ENCODE measurements at regions not wholly inside any gene's neighbourhood (a gene's known extent, or its start where the extent isn't known, plus 50 kb on each side); places are given as distances from the start of the nearest gene placed in this dataset.

GRCh38 chr2:139007130-139007529 lies 226.9 kb upstream of the NXPH2 start:
- Mint-ChIP-seq H3K27me3 (ENCODE audit: low read depth) (no peaks in the 10 kb centered on the region), H3K27ac (no peak overlapping the region), H3K4me1 (ENCODE audit: low read depth) (no peaks in the 10 kb centered on the region), H3K4me3 (ENCODE audit: low read depth) (no peak overlapping the region), H3K36me3 (ENCODE audit: low read depth) (no peaks in the 10 kb centered on the region), H3K9me3 (peaks cover 5% of the 10 kb centered on the region)
- no peak for DNase-seq (ENCODE audit: low spot score)
- intact Hi-C loops (cut with micrococcal nuclease), result no loop called here

- Mint-ChIP-seq H3K27ac (no peak overlapping the region), H3K27me3 (ENCODE audit: low read depth) (no peaks in the 10 kb centered on the region), H3K36me3 (ENCODE audit: low read depth) (no peaks in the 10 kb centered on the region), H3K9me3 (peaks cover 3% of the 10 kb centered on the region), H3K4me1 (ENCODE audit: low read depth) (no peaks in the 10 kb centered on the region), H3K4me3 (ENCODE audit: low read depth) (no peak overlapping the region)
- intact Hi-C loops (cut with micrococcal nuclease), result no loop called here
- DNase-seq (ENCODE audit: low spot score), result no peak
Observed at GRCh38 chr2:139000131-139000785, 220.1 kb upstream of the NXPH2 start.

- intact Hi-C loops (cut with micrococcal nuclease), result no loop called here
Observed at GRCh38 chr2:138997856-138998517, 217.8 kb upstream of the NXPH2 start.

GRCh38 chr2:138997346-138997745 lies 217.2 kb upstream of the NXPH2 start:
- Mint-ChIP-seq H3K4me1 (ENCODE audit: low read depth) (no peaks in the 10 kb centered on the region), H3K27me3 (ENCODE audit: low read depth) (no peaks in the 10 kb centered on the region), H3K27ac (no peak overlapping the region), H3K36me3 (ENCODE audit: low read depth) (no peaks in the 10 kb centered on the region), H3K4me3 (ENCODE audit: low read depth) (no peak overlapping the region), H3K9me3 (peaks cover 8% of the 10 kb centered on the region)
- intact Hi-C loops (cut with micrococcal nuclease), result no loop called here
- DNase-seq (ENCODE audit: low spot score), result no peak

More at GRCh38 chr2:138997856-138998517, 217.8 kb upstream of the NXPH2 start:
- no peaks in the 10 kb centered on the region for H3K36me3 Mint-ChIP-seq (ENCODE audit: low read depth)
- H3K4me3 Mint-ChIP-seq (ENCODE audit: low read depth), result no peak overlapping the region
- no peak overlapping the region for H3K27ac Mint-ChIP-seq
- peaks cover 5% of the 10 kb centered on the region for H3K9me3 Mint-ChIP-seq
- DNase-seq (ENCODE audit: low spot score), result no peak
- no peaks in the 10 kb centered on the region for H3K4me1 Mint-ChIP-seq (ENCODE audit: low read depth)
- no peaks in the 10 kb centered on the region for H3K27me3 Mint-ChIP-seq (ENCODE audit: low read depth)

GRCh38 chr2:138994502-138994901 lies 214.3 kb upstream of the NXPH2 start:
- Mint-ChIP-seq H3K4me3 (ENCODE audit: low read depth) (no peak overlapping the region), H3K4me1 (ENCODE audit: low read depth) (no peaks in the 10 kb centered on the region), H3K9me3 (peaks cover 15% of the 10 kb centered on the region), H3K27ac (no peak overlapping the region), H3K36me3 (ENCODE audit: low read depth) (no peaks in the 10 kb centered on the region), H3K27me3 (ENCODE audit: low read depth) (no peaks in the 10 kb centered on the region)
- DNase-seq (ENCODE audit: low spot score), result no peak
- intact Hi-C loops (cut with micrococcal nuclease), result no loop called here

GRCh38 chr2:138985881-138986280 lies 205.7 kb upstream of the NXPH2 start:
- H3K27ac Mint-ChIP-seq, result no peak overlapping the region
- H3K4me1 Mint-ChIP-seq (ENCODE audit: low read depth), result no peaks in the 10 kb centered on the region
- no peak for DNase-seq (ENCODE audit: low spot score)
- H3K4me3 Mint-ChIP-seq (ENCODE audit: low read depth), result no peak overlapping the region
- H3K36me3 Mint-ChIP-seq (ENCODE audit: low read depth), result no peaks in the 10 kb centered on the region
- intact Hi-C loops (cut with micrococcal nuclease), result no loop called here
- peaks cover 16% of the 10 kb centered on the region for H3K9me3 Mint-ChIP-seq
- no peaks in the 10 kb centered on the region for H3K27me3 Mint-ChIP-seq (ENCODE audit: low read depth)

GRCh38 chr2:138979131-138979785 lies 199.1 kb upstream of the NXPH2 start:
- no peaks in the 10 kb centered on the region for H3K27me3 Mint-ChIP-seq (ENCODE audit: low read depth)
- H3K27ac Mint-ChIP-seq, result no peak overlapping the region
- H3K9me3 Mint-ChIP-seq, result peaks cover 11% of the 10 kb centered on the region
- no peaks in the 10 kb centered on the region for H3K36me3 Mint-ChIP-seq (ENCODE audit: low read depth)
- no peak overlapping the region for H3K4me3 Mint-ChIP-seq (ENCODE audit: low read depth)
- no peaks in the 10 kb centered on the region for H3K4me1 Mint-ChIP-seq (ENCODE audit: low read depth)
- DNase-seq (ENCODE audit: low spot score), result no peak
- intact Hi-C loops (cut with micrococcal nuclease), result no loop called here

- H3K9me3 Mint-ChIP-seq, result peaks cover 15% of the 10 kb centered on the region
- H3K27ac Mint-ChIP-seq, result no peak overlapping the region
- intact Hi-C loops (cut with micrococcal nuclease), result no loop called here
Observed at GRCh38 chr2:138974651-138975050, 194.5 kb upstream of the NXPH2 start.

GRCh38 chr2:138964418-138964817 lies 184.2 kb upstream of the NXPH2 start:
- Mint-ChIP-seq H3K27me3 (ENCODE audit: low read depth) (no peaks in the 10 kb centered on the region), H3K9me3 (peaks cover 10% of the 10 kb centered on the region), H3K27ac (no peak overlapping the region), H3K36me3 (ENCODE audit: low read depth) (no peaks in the 10 kb centered on the region), H3K4me1 (ENCODE audit: low read depth) (no peaks in the 10 kb centered on the region), H3K4me3 (ENCODE audit: low read depth) (no peak overlapping the region)
- intact Hi-C loops (cut with micrococcal nuclease), result no loop called here
- no peak for DNase-seq (ENCODE audit: low spot score)

More at GRCh38 chr2:138974651-138975050, 194.5 kb upstream of the NXPH2 start:
- DNase-seq (ENCODE audit: low spot score), result no peak
- Mint-ChIP-seq H3K27me3 (ENCODE audit: low read depth) (no peaks in the 10 kb centered on the region), H3K4me3 (ENCODE audit: low read depth) (no peak overlapping the region), H3K4me1 (ENCODE audit: low read depth) (no peaks in the 10 kb centered on the region), H3K36me3 (ENCODE audit: low read depth) (no peaks in the 10 kb centered on the region)

GRCh38 chr2:138962686-138963085 lies 182.5 kb upstream of the NXPH2 start:
- no peak for DNase-seq (ENCODE audit: low spot score)
- Mint-ChIP-seq H3K36me3 (ENCODE audit: low read depth) (no peaks in the 10 kb centered on the region), H3K4me1 (ENCODE audit: low read depth) (no peaks in the 10 kb centered on the region), H3K27ac (no peak overlapping the region), H3K9me3 (peaks cover 10% of the 10 kb centered on the region), H3K4me3 (ENCODE audit: low read depth) (no peak overlapping the region), H3K27me3 (ENCODE audit: low read depth) (no peaks in the 10 kb centered on the region)
- intact Hi-C loops (cut with micrococcal nuclease), result no loop called here

- Mint-ChIP-seq H3K4me3 (ENCODE audit: low read depth) (no peak overlapping the region), H3K27ac (no peak overlapping the region), H3K4me1 (ENCODE audit: low read depth) (no peaks in the 10 kb centered on the region), H3K36me3 (ENCODE audit: low read depth) (no peaks in the 10 kb centered on the region), H3K27me3 (ENCODE audit: low read depth) (no peaks in the 10 kb centered on the region), H3K9me3 (peaks cover 7% of the 10 kb centered on the region)
- no peak for DNase-seq (ENCODE audit: low spot score)
- intact Hi-C loops (cut with micrococcal nuclease), result no loop called here
Observed at GRCh38 chr2:138960191-138960590, 180.0 kb upstream of the NXPH2 start.

- no peak overlapping the region for H3K27ac Mint-ChIP-seq
- H3K27me3 Mint-ChIP-seq (ENCODE audit: low read depth), result no peaks in the 10 kb centered on the region
- no peak overlapping the region for H3K4me3 Mint-ChIP-seq (ENCODE audit: low read depth)
- H3K4me1 Mint-ChIP-seq (ENCODE audit: low read depth), result no peaks in the 10 kb centered on the region
- H3K36me3 Mint-ChIP-seq (ENCODE audit: low read depth), result no peaks in the 10 kb centered on the region
- no peaks in the 10 kb centered on the region for H3K9me3 Mint-ChIP-seq
- no peak for DNase-seq (ENCODE audit: low spot score)
- intact Hi-C loops (cut with micrococcal nuclease), result no loop called here
Observed at GRCh38 chr2:138959031-138959430, 178.8 kb upstream of the NXPH2 start.

- Mint-ChIP-seq H3K27ac (no peak overlapping the region), H3K4me3 (ENCODE audit: low read depth) (no peak overlapping the region), H3K36me3 (ENCODE audit: low read depth) (no peaks in the 10 kb centered on the region), H3K4me1 (ENCODE audit: low read depth) (no peaks in the 10 kb centered on the region), H3K27me3 (ENCODE audit: low read depth) (no peaks in the 10 kb centered on the region), H3K9me3 (peaks cover 3% of the 10 kb centered on the region)
- intact Hi-C loops (cut with micrococcal nuclease), result no loop called here
- no peak for DNase-seq (ENCODE audit: low spot score)
Observed at GRCh38 chr2:138956116-138956515, 175.9 kb upstream of the NXPH2 start.
